WTC11 (cell line): ENCODE measurements at regions not wholly inside any gene's neighbourhood (a gene's known extent, or its start where the extent isn't known, plus 50 kb on each side); places are given as distances from the start of the nearest gene placed in this dataset.

Experiments used
- ATAC-seq: fragments of 200-7000 bp; cut with Tn5 transposase; 2 replicates; pipeline ENCODE4 v1.10.0; 2021; ENCODE audit warnings: mild to moderate bottlenecking, moderate library complexity
- CTCF ChIA-PET: fragments of 300-600 bp; sonication (Branson Sonifier 250); formaldehyde crosslinking; loops from one replicate; lab custom pipeline; 2021; ENCODE audit warnings: antibody characterized with exemption; lab: Charles Lee
- POLR2A ChIA-PET: fragments of 350-600 bp; sonication (Branson Sonifier 250); formaldehyde crosslinking; loops from one replicate; lab custom pipeline; 2021; ENCODE audit warnings: antibody characterized with exemption; lab: Charles Lee
- DNase-seq: peaks from one replicate; pipeline ENCODE4 v3.0.0; 2021; ENCODE audit warnings: low spot score
- H3K27ac Mint-ChIP-seq: 2 replicates; pipeline ENCODE4 v1.8.0; 2021; ENCODE audit warnings: mixed read lengths
- H3K27me3 Mint-ChIP-seq: 2 replicates; pipeline ENCODE4 v1.8.0; 2021; ENCODE audit warnings: low read depth, mild to moderate bottlenecking, moderate library complexity, mixed read lengths
- H3K36me3 Mint-ChIP-seq: 2 replicates; pipeline ENCODE4 v1.8.0; 2021; ENCODE audit warnings: mixed read lengths
- H3K4me1 Mint-ChIP-seq: 2 replicates; pipeline ENCODE4 v1.8.0; 2022; ENCODE audit warnings: mixed read lengths
- H3K4me3 Mint-ChIP-seq: 2 replicates; pipeline ENCODE4 v1.8.0; 2021; ENCODE audit warnings: mild to moderate bottlenecking, moderate library complexity, mixed read lengths
- H3K9me3 Mint-ChIP-seq: 2 replicates; pipeline ENCODE4 v1.8.0; 2021; ENCODE audit warnings: mixed read lengths
- CREM ChIP-seq: sonication (generic); formaldehyde crosslinking; IDR thresholded peaks from 2 replicates; pipeline ENCODE4 v1.8.1; 2022; ENCODE audit warnings: mild to moderate bottlenecking, missing genetic modification reagents, moderate library complexity
- E2F5 ChIP-seq: sonication (generic); formaldehyde crosslinking; IDR thresholded peaks from 2 replicates; pipeline ENCODE4 v1.8.1; 2022; ENCODE audit warnings: mild to moderate bottlenecking, moderate library complexity, missing genetic modification reagents
- FOXK1 ChIP-seq: sonication (generic); formaldehyde crosslinking; IDR thresholded peaks from 2 replicates; pipeline ENCODE4 v1.8.0; 2022; ENCODE audit warnings: mild to moderate bottlenecking, moderate library complexity, missing genetic modification reagents
- GABPB1 ChIP-seq: sonication (generic); formaldehyde crosslinking; IDR thresholded peaks from 2 replicates; pipeline ENCODE4 v1.8.1; 2023; ENCODE audit warnings: mild to moderate bottlenecking, missing genetic modification reagents
- GTF2I ChIP-seq: fragments of 250-450 bp; sonication (Bioruptor Pico); conservative IDR thresholded peaks from 2 replicates; pipeline ENCODE4 v1.4.0; 2021; ENCODE audit warnings: mild to moderate bottlenecking
- JAZF1 ChIP-seq: fragments of 250-450 bp; sonication (Bioruptor Pico); IDR thresholded peaks from 2 replicates; pipeline ENCODE4 v1.9.0; 2021; ENCODE audit warnings: moderate library complexity, mild to moderate bottlenecking, inconsistent platforms
- KAT7 ChIP-seq: sonication (generic); formaldehyde crosslinking; IDR thresholded peaks from 2 replicates; pipeline ENCODE4 v1.8.1; 2023; ENCODE audit warnings: missing genetic modification reagents, mild to moderate bottlenecking, borderline replicate concordance
- MXD4 ChIP-seq: fragments of 250-450 bp; sonication (Bioruptor Pico); IDR thresholded peaks from 2 replicates; pipeline ENCODE4 v1.8.0; 2021; ENCODE audit warnings: mild to moderate bottlenecking, moderate library complexity, borderline replicate concordance
- MYBL2 ChIP-seq: sonication (generic); formaldehyde crosslinking; IDR thresholded peaks from 2 replicates; pipeline ENCODE4 v1.8.1; 2023; ENCODE audit warnings: mild to moderate bottlenecking, moderate library complexity, missing genetic modification reagents
- PREB ChIP-seq: sonication (generic); formaldehyde crosslinking; IDR thresholded peaks from 2 replicates; pipeline ENCODE4 v1.8.1; 2022; ENCODE audit warnings: mild to moderate bottlenecking, missing genetic modification reagents, moderate library complexity, borderline replicate concordance
- PRRX2 ChIP-seq: fragments of 250-450 bp; sonication (Bioruptor Pico); IDR thresholded peaks from 2 replicates; pipeline ENCODE4 v1.8.0; 2021; ENCODE audit warnings: mild to moderate bottlenecking
- RELA ChIP-seq: sonication (generic); formaldehyde crosslinking; IDR thresholded peaks from 2 replicates; pipeline ENCODE4 v1.8.1; 2022; ENCODE audit warnings: missing genetic modification reagents, mild to moderate bottlenecking, borderline replicate concordance
- RORB ChIP-seq: fragments of 250-450 bp; sonication (Bioruptor Pico); IDR thresholded peaks from 2 replicates; pipeline ENCODE4 v1.9.0; 2021; ENCODE audit warnings: mild to moderate bottlenecking
- SOX15 ChIP-seq: fragments of 250-450 bp; sonication (Bioruptor Pico); IDR thresholded peaks from 2 replicates; pipeline ENCODE4 v1.9.0; 2021; ENCODE audit warnings: mild to moderate bottlenecking
- TCF7 ChIP-seq: sonication (generic); formaldehyde crosslinking; IDR thresholded peaks from 2 replicates; pipeline ENCODE4 v1.8.0; 2022; ENCODE audit warnings: mild to moderate bottlenecking, low read depth, missing genetic modification reagents, moderate library complexity
- TP53 ChIP-seq: sonication (generic); formaldehyde crosslinking; IDR thresholded peaks from 2 replicates; pipeline ENCODE4 v1.8.1; 2023; ENCODE audit warnings: mild to moderate bottlenecking, missing genetic modification reagents
- USF2 ChIP-seq: sonication (generic); formaldehyde crosslinking; IDR thresholded peaks from 2 replicates; pipeline ENCODE4 v1.8.1; 2023; ENCODE audit warnings: mild to moderate bottlenecking, missing genetic modification reagents, moderate library complexity
- ZMAT4 ChIP-seq: fragments of 250-450 bp; sonication (Bioruptor Pico); IDR thresholded peaks from 2 replicates; pipeline ENCODE4 v1.9.0; 2021; ENCODE audit warnings: mild to moderate bottlenecking
- ZNF263 ChIP-seq: sonication (generic); formaldehyde crosslinking; IDR thresholded peaks from 2 replicates; pipeline ENCODE4 v1.8.1; 2022; ENCODE audit warnings: low read depth, mild to moderate bottlenecking, moderate library complexity, missing genetic modification reagents
- ZNF416 ChIP-seq: fragments of 250-450 bp; sonication (Bioruptor Pico); IDR thresholded peaks from 2 replicates; pipeline ENCODE4 v1.9.0; 2021; ENCODE audit warnings: mild to moderate bottlenecking, inconsistent platforms
- ZNF532 ChIP-seq: fragments of 250-450 bp; sonication (Bioruptor Pico); IDR thresholded peaks from 2 replicates; pipeline ENCODE4 v1.9.0; 2021; ENCODE audit warnings: mild to moderate bottlenecking, borderline replicate concordance

GRCh38 chr1:185680453-185680852 lies 53.7 kb upstream of the HMCN1 start:
- CTCF ChIA-PET, result interaction anchor here (0.6 to 2.9 kb wide), 50 partner anchors 9 to 1458 kb away, joined by 3 to 35 read pairs (median 4); partner anchors contain the start of genes HMCN1, IVNS1ABP, SWT1 and TPR
- no peaks in the 10 kb centered on the region for H3K27me3 Mint-ChIP-seq
- POLR2A ChIA-PET, result interaction anchor here (0.6 to 2.0 kb wide), 2 partner anchors 24 to 363 kb away, joined by 3 to 4 read pairs; partner anchors contain the start of gene IVNS1ABP
- H3K36me3 Mint-ChIP-seq, result no peaks in the 10 kb centered on the region
- H3K4me1 Mint-ChIP-seq, result peaks cover 14% of the 10 kb centered on the region
- H3K9me3 Mint-ChIP-seq, result no peaks in the 10 kb centered on the region
- DNase-seq, result no peak
- H3K27ac Mint-ChIP-seq, result no peak overlapping the region
- H3K4me3 Mint-ChIP-seq, result no peak overlapping the region
- TF ChIP-seq PRRX2 (CRISPR knock-in tag) (no peak), GABPB1 (CRISPR knock-in tag) (no peak), ZNF416 (CRISPR knock-in tag) (no peak), ZNF532 (CRISPR knock-in tag) (no peak), E2F5 (CRISPR knock-in tag) (no peak), RORB (CRISPR knock-in tag) (no peak)
- ATAC-seq, result peak; percentile 24; the same call in 1 of the 2 replicates

- ATAC-seq, result no peak
- DNase-seq, result no peak
- H3K36me3 Mint-ChIP-seq, result no peaks in the 10 kb centered on the region
Observed at GRCh38 chr1:185679220-185679619, 55.0 kb upstream of the HMCN1 start.

GRCh38 chr1:185676969-185677368 lies 57.2 kb upstream of the HMCN1 start:
- Mint-ChIP-seq H3K4me3 (no peak overlapping the region), H3K27ac (no peak overlapping the region), H3K9me3 (no peaks in the 10 kb centered on the region), H3K4me1 (peaks cover 25% of the 10 kb centered on the region), H3K27me3 (no peaks in the 10 kb centered on the region), H3K36me3 (no peaks in the 10 kb centered on the region)
- ChIA-PET POLR2A (no interaction called here), CTCF (no interaction called here)
- no peak for DNase-seq
- no peak for ATAC-seq
- TF ChIP-seq E2F5 (CRISPR knock-in tag) (no peak), RELA (CRISPR knock-in tag) (no peak), MXD4 (CRISPR knock-in tag) (no peak), GTF2I (no peak), ZMAT4 (CRISPR knock-in tag) (no peak), FOXK1 (CRISPR knock-in tag) (no peak), TP53 (CRISPR knock-in tag) (no peak), KAT7 (CRISPR knock-in tag) (no peak), PREB (no peak), CREM (CRISPR knock-in tag) (no peak), SOX15 (no peak), MYBL2 (no peak), ZNF263 (CRISPR knock-in tag) (no peak), TCF7 (no peak)

More at GRCh38 chr1:185679220-185679619, 55.0 kb upstream of the HMCN1 start:
- Mint-ChIP-seq H3K27ac (no peak overlapping the region), H3K9me3 (no peaks in the 10 kb centered on the region), H3K4me3 (no peak overlapping the region), H3K27me3 (no peaks in the 10 kb centered on the region), H3K4me1 (peaks cover 19% of the 10 kb centered on the region)
- POLR2A ChIA-PET, result no interaction called here
- no peak for TF ChIP-seq USF2 (CRISPR knock-in tag)
- TF ChIP-seq PREB, result no peak
- TF ChIP-seq JAZF1 (CRISPR knock-in tag), result no peak
- CTCF ChIA-PET, result interaction anchor here (0.6 to 2.9 kb wide), 6 partner anchors 8 to 138 kb away, joined by 3 to 35 read pairs (median 6); partner anchors contain the start of gene HMCN1
